HG02798 (cell line): ENCODE measurements at regions not wholly inside any gene's neighbourhood (a gene's known extent, or its start where the extent isn't known, plus 50 kb on each side); places are given as distances from the start of the nearest gene placed in this dataset.

Experiments used
- ATAC-seq: cut with Tn5 transposase; IDR thresholded peaks from one replicate; pipeline ENCODE4 v1.9.1; 2021; ENCODE audit warnings: mild to moderate bottlenecking; ENCODE audit not compliant: unreplicated experiment, poor library complexity

GRCh38 chr15:39273717-39274411, 307.0 kb upstream of the THBS1 start:
- ATAC-seq: no peak

- ATAC-seq: peak; percentile 38
Observed at GRCh38 chr15:39275066-39275465, 305.8 kb upstream of the THBS1 start.

DNA sequence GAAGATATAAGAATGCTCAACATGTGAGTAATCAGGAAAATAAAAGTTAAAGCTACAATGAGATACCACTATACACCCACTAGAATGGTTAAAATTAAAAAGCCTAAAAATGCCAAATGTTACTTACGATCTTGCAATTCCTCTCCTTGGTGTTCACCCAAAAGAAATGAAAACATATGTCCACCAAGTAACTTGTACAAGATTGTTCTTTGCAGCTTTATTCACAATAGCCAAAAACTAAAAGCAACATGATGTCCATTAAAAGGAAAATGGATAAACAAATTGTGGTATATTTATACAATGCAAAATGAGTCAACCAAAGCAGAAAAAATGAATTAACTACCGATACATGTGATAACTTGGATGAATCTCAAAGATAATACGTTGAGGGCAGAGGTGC, 301.6 kb upstream of the THBS1 start:
- ATAC-seq: no peak

DNA sequence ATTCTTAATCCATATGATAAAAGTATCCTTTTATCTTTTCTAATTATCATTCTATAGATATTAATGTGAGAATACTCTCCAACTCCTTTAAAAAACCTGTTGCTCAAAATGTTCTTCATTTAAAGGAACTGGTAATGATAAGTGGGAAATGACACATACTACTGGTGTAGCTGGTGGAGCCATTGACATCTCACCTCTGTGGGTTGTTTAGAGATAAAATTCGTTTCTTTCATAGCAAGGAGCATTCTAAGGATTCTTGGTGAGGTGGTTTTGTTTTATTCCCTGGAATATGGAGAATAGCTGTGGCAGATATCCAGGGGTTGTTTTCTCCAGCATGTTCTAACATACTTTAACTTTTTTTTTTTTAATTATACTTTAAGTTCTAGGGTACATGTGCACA, 299.8 kb upstream of the THBS1 start:
- ATAC-seq: no peak

DNA sequence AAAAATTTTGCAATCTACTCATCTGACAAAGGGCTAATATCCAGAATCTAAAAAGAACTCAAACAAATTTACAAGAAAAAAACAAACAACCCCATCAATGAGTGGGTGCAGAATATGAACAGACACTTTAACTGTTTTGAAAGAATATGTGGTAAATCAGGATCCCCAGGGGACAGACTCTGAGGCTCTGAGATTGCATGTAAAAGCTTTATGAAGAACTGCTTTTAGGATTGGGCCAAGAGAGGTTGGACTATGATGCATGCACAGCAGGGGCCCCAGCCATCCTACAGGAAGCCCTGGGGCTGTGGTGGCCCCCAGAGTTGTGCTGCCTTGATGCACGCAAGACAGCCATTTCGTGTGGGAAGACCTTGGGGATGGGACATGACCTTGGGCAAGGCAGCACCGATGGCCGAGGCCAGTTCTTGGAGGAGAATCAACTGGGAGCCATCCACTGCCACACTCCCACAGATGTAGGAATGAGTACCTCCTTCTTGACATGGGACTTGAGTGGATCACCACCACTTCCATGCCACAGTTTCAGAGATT, 298.1 kb upstream of the THBS1 start:
- ATAC-seq: no peak

DNA sequence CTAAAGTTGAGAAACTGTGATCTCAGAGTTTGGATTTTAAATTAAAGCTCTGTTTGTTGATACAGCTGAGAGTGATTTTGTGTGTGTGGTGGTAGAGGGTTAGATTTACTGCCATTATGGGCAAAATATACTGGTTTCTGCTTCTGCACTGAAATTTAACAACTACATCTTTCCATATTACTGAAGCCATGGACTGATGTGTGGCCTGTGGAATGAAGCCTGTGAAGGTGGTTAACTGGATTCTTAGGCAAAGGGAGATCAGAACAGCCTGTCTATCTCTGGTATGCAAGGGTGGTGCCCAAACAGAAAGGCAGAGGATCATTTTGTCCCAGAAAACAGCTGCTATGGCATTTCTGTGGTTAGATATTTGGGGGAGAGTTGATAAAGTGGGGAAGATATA, 297.3 kb upstream of the THBS1 start:
- no peak for ATAC-seq

DNA sequence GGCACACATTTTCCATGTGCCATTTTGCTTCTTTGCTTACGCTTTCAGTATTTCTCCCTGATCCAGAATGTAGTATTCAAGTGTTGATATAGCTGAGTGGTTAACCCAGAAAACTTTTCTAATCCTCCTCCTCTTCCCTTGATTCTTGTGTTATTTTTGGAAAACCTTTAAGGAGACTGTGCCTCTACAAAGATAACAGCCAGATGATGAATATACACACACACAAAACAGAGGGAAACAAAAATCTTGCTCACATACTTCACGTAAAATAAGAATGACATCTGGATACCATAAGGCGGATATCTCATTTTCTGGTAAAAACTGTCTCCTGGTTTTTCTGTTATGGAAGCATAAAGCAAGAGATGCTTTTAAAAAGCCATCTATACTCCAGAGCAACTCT, 295.8 kb upstream of the THBS1 start:
- no peak for ATAC-seq

DNA sequence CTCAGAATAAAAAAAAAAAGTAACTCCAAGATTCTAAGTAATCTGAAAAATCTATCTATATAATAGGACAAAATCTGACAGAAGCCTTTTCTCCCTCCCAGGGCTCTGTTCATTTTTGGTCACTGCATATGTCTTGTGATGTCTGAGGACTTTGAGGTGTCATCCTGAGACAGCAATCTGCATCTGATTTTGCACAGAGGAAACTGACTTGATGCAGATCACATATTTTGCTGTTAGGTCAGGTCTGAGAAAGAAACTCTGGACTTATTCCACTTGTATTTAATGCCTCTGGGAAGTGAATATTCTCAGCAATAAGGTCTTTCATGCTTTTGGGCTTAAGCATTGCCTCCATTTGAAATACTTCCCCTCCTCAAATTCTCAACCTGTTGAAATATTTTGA, 295.2 kb upstream of the THBS1 start:
- no peak for ATAC-seq

GRCh38 chr15:39286706-39287105, 294.2 kb upstream of the THBS1 start:
- ATAC-seq: no peak

- ATAC-seq: no peak
Observed at GRCh38 chr15:39287322-39288195, 293.3 kb upstream of the THBS1 start.

DNA sequence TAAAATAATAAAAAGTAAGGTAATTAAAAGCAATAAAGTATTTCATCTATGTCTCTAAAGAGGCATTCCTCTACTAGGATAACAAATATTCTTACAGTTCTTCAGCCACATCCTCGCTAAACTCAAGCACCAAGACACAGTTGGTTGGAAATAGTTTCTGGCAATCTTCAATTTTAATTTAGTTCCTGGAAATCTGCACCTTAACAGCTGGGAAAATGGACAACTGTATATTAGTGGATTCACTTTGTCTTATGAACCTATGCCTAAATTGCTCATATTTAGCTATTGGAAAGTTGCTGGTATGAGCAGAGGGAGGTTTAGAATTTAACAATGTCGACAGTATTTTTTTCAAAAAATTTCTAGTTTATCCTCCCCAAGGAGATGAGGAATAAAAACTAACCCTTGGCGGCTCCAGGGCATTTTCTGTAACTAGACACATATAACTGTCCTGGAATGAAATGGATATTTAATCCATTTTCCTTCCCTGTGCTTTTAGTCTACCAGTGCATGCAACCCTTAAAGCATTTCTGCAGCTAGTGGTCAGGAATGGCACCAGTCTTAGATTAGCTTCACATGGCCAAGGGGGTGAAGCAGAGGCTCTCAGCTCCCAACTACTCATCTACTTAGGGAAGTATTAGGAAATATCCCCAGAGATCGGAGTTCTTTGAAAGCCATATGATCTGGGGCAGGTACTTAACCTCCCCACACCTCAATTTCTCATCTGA, 290.0 kb upstream of the THBS1 start:
- ATAC-seq: no peak

DNA sequence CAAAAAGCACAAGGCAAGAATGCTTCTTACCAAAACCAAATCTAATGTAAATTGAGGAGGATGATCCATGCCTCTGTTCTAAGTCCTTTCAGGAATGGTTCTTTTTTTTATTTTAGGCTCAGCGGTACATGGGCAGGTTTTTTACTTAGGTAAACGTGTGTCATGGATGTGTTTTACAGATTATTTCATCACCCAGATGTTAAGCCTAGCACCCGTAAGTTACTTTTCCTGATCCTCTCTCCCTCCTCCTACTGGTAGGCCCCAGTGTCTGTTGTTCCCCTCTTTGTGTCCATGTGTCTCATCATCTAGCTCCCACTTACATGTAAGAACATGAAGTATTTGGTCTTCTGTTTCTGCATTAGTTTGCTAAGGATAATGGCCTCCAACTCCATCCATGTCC, 289.2 kb upstream of the THBS1 start:
- no peak for ATAC-seq

DNA sequence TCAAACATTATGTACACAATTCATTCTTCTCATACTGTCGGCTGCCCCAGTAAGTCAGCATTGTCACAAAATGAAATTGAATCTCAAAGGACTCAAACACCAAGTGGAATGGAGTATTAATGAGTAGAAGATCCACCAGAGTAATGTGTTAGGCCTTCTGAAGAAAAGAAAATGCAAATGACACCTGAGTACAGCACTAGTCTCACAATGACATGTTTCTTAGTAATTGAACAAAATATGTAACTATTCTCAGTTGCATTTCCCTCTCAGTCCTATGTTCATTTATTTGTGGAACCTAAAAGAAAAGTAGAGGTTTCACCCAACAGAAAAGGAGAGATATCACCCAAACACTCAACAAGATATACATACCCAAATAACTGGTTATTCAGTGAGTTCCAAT, 283.9 kb upstream of the THBS1 start:
- no peak for ATAC-seq

DNA sequence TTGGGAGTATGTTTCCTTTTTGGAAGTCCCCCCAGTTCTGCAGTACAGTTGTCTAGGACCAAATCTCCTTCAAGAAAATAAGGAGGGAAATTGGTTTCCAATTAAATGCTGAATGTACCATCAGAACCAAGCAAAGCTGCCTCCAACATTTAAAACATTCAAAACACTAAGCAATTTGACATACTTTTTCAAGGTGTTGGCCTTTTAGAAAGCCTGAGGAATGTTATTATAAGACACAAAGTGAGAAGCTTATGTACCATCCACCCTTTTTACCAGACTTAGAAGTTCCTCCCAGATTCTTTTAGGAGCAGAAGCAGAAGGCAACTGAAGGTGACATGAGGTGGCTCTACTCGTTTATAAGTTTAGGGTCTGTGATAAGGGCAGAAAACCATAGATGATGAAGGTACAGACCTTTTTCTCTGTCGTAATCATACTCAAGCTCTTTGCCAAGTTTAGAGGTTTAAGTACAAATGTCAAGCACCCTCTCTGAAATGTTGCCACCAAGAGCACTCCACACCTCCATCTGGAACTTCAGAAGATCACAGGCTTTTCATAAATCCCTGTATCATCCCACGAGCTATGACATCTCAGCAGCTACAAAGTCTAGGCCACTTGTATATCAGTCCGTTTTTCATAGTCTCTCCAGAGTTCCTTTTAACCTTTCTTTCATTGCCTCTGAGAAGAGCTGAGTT, 282.5 kb upstream of the THBS1 start:
- ATAC-seq: no peak

- ATAC-seq: no peak
Observed at GRCh38 chr15:39299486-39300267, 281.2 kb upstream of the THBS1 start.

DNA sequence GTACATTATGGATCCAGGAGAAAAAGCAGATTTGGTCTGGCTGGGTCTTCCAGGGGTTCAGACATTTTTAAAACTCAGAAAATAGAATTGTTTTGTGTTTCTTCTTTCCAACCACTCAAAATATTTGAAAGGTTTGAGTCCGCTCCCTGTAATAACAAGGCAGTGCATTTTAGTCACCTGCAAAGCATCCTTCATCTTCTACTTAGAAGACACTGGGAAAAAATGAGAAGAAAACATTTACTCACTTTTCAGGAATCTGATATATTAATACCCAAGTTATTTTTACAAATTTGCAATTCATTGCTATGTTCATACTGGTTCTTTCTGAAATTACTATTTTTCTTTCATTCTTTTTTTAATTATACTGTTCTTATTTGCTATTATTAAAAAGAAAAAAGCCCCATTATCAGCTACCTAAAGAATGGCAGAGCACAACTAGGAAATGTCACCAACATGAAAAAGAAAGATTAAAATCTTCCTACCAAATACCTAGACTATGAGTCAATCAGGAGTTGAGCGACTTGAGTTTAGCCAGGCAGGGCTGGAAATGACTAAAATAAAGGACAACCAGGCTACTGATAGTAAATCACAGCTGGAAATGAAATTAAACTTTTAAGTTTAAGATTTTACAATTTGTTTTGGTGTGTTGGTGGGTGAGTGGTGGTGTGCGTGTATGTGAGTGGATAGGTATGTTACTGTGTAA, 280.3 kb upstream of the THBS1 start:
- no peak for ATAC-seq

DNA sequence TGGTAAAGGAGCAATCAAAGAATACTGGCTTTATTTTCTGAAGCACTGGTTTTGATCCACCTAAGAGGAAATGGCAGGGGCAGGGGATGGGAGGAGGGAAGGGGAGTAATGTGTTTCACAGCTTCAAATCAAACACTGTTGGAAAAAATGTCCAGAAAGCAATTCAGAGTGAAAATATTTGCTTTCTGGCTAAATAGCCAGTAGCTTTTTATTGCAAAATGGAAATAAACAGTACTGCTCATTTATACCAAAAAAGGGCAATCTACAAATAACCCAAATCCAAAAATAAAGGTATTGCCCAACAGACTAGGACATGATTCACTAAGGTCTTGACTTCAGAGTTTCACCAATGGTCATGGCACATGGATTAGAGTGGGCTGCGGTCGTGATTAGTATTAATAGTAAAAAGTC, 279.3 kb upstream of the THBS1 start:
- ATAC-seq: no peak

DNA sequence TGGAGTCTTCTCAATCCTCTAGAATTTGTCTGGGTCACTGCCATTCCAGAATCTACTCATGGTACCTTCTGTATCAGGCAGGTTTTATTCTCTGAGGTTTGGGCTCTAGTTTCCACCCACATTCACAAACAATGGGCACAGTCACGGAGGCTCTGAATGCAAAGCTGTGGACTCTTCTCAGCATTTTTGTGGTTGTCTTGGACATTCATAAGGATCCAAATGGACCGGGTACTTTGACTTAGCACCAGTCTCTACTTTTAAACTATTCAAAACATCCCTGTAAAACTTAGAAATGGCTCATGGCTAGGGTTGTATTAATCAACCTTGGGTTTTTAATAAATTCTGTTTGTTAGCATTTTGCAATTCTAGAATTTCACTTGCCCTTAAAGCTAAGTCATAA, 277.9 kb upstream of the THBS1 start:
- no peak for ATAC-seq
